ENCODE measurements at regions not wholly inside any gene's neighbourhood (a gene's known extent, or its start where the extent isn't known, plus 50 kb on each side); places are given as distances from the start of the nearest gene placed in this dataset.
"Not testable (repeated sequence)": the region's sequence is repeated elsewhere in the genome, so short reads cannot be mapped to it uniquely, and the experiment has no call there.

- no peak for DNase-seq
Observed at GRCh38 chr5:125877248-125877647, 546.0 kb upstream of the GRAMD2B start.

- no peak for DNase-seq
Observed at GRCh38 chr5:125882061-125882460, 541.1 kb upstream of the GRAMD2B start.

GRCh38 chr5:125883223-125883622 is 540.0 kb upstream of the GRAMD2B start:
- DNase-seq, result no peak

- no peak for DNase-seq
Observed at GRCh38 chr5:125888358-125888757, 534.9 kb upstream of the GRAMD2B start.

- no peak for DNase-seq
Observed at GRCh38 chr5:125890511-125890931, 532.7 kb upstream of the GRAMD2B start.

GRCh38 chr5:125891061-125891725 is 532.0 kb upstream of the GRAMD2B start:
- DNase-seq, result no peak

GRCh38 chr5:125894383-125894782 is 528.8 kb upstream of the GRAMD2B start:
- no peak for DNase-seq

- no peak for DNase-seq
Observed at GRCh38 chr5:125896368-125896767, 526.8 kb upstream of the GRAMD2B start.

- no peak for DNase-seq
Observed at GRCh38 chr5:125897089-125897488, 526.1 kb upstream of the GRAMD2B start.

- no peak for DNase-seq
Observed at GRCh38 chr5:125898851-125899405, 524.3 kb upstream of the GRAMD2B start.

GRCh38 chr5:125912028-125912427 is 511.2 kb upstream of the GRAMD2B start:
- DNase-seq, result no peak

- DNase-seq, result no peak
Observed at GRCh38 chr5:125913200-125913599, 510.0 kb upstream of the GRAMD2B start.

GRCh38 chr5:125914471-125914870 is 508.7 kb upstream of the GRAMD2B start:
- no peak for DNase-seq

GRCh38 chr5:125923958-125924357 is 499.3 kb upstream of the GRAMD2B start:
- not testable (repeated sequence) for DNase-seq

- no peak for DNase-seq
Observed at GRCh38 chr5:125926172-125926571, 497.0 kb upstream of the GRAMD2B start.

GRCh38 chr5:125928663-125929062 is 494.5 kb upstream of the GRAMD2B start:
- no peak for DNase-seq

GRCh38 chr5:125950012-125950615 is 473.1 kb upstream of the GRAMD2B start:
- no peak for DNase-seq

- DNase-seq, result no peak
Observed at GRCh38 chr5:125961150-125961549, 462.1 kb upstream of the GRAMD2B start.

- DNase-seq, result no peak
Observed at GRCh38 chr5:125965577-125965976, 457.6 kb upstream of the GRAMD2B start.

- no peak for DNase-seq
Observed at GRCh38 chr5:125967576-125967975, 455.6 kb upstream of the GRAMD2B start.

GRCh38 chr5:125969011-125969813 is 454.0 kb upstream of the GRAMD2B start:
- no peak for DNase-seq

GRCh38 chr5:125969814-125970171 is 453.4 kb upstream of the GRAMD2B start:
- no peak for DNase-seq

- peak; percentile 11 for DNase-seq
Observed at GRCh38 chr5:125970631-125971307, 452.4 kb upstream of the GRAMD2B start.

Measured in right kidney (tissue), 1 donor.